Upper lobe of left lung (tissue), 6 donors: ENCODE measurements at regions not wholly inside any gene's neighbourhood (a gene's known extent, or its start where the extent isn't known, plus 50 kb on each side); places are given as distances from the start of the nearest gene placed in this dataset.
A peak's percentile ranks its signal among the peaks of the same experiment; 100 is the strongest.

Source experiments
- ATAC-seq, 2 donors: fragments of 200-7000 bp; cut with Tn5 transposase; one replicate each; pipeline ENCODE4 v1.9.1; 2022; ENCODE audit warnings: mild to moderate bottlenecking in 2 of 2, moderate library complexity in 2 of 2; ENCODE audit not compliant: low FRiP score in 2 of 2
- DNase-seq, 2 donors: peaks; one replicate each; pipeline ENCODE4 v3.0.0-alpha.2; 2019 to 2020
- H3K27ac ChIP-seq, 4 donors: fragments of 200-600 bp; sonication (generic); one replicate each; pipeline ENCODE4 v1.5.1; 2016 to 2019
- H3K27me3 ChIP-seq, 4 donors: fragments of 200-600 bp; sonication (generic); one replicate each; pipeline ENCODE4 v1.5.1; 2017 to 2019
- H3K36me3 ChIP-seq, 4 donors: fragments of 200-600 bp; sonication (generic); one replicate each; pipeline ENCODE4 v1.5.1; 2016 to 2019
- H3K4me1 ChIP-seq, 4 donors: fragments of 200-600 bp; sonication (generic); one replicate each; pipeline ENCODE4 v1.5.1; 2018 to 2019
- H3K4me3 ChIP-seq, 4 donors: fragments of 200-600 bp; sonication (generic); one replicate each; pipeline ENCODE4 v1.5.1; 2017 to 2019; ENCODE audit warnings: mild to moderate bottlenecking in 2 of 4, moderate library complexity in 1 of 4
- H3K9me3 ChIP-seq, 4 donors: fragments of 200-600 bp; sonication (generic); one replicate each; pipeline ENCODE4 v1.5.1; 2018 to 2019
- CTCF ChIP-seq, 6 experiments: fragments of 450-650 bp in 4 of 6; fragments of 200-600 bp in 2 of 6; sonication (generic) in 2 of 6; IDR thresholded peaks; one replicate each; pipeline ENCODE4 v1.5.1; 2016 to 2019; ENCODE audit warnings: antibody characterized with exemption in 6 of 6
- EP300 ChIP-seq, 4 donors: sonication (generic); formaldehyde crosslinking; IDR thresholded peaks; one replicate each; pipeline ENCODE4 v1.5.1; 2017; ENCODE audit warnings: antibody characterized with exemption in 4 of 4, control low read depth in 2 of 4
- POLR2A ChIP-seq, 4 donors: fragments of 450-650 bp; IDR thresholded peaks; one replicate each; pipeline ENCODE4 v1.5.1; 2016 to 2017; ENCODE audit warnings: antibody characterized with exemption in 4 of 4, mild to moderate bottlenecking in 2 of 4
- POLR2AphosphoS5 ChIP-seq, 2 donors: sonication (generic); formaldehyde crosslinking; IDR thresholded peaks; one replicate each; pipeline ENCODE4 v1.5.1; 2017; ENCODE audit warnings: antibody characterized with exemption in 2 of 2
- WGBS, 2 donors: methylation state at CpG; one replicate each; pipeline ENCODE4 v1.1.5; 2017 to 2018; 5-methylcytosine and 5-hydroxymethylcytosine counted together
- donor health status: DM: no; HTN: no; CAD: no; lungs with moderate emphysema.
- donor health status: DM: no; HTN: yes; CAD: no; lungs with severe emphysema.

- Histone ChIP-seq H3K4me1 (peaks cover 0 to 3% (median 0%) of the 10 kb centered on the region in 4 donors), H3K4me3 (no peak overlapping the region), H3K36me3 (no peaks in the 10 kb centered on the region), H3K27me3 (no peaks in the 10 kb centered on the region), H3K27ac (peak overlapping the region in 1 of 4 donors; percentile 61), H3K9me3 (peaks cover 0 to 15% (median 8%) of the 10 kb centered on the region in 4 donors)
- DNase-seq (peak in 1 of 2 donors; percentile 38), ATAC-seq (peak; percentile 25 to 77)
- TF ChIP-seq EP300 (IDR thresholded peaks at IDR 0.05) (no peak), CTCF (IDR thresholded peaks at IDR 0.05) (no peak), POLR2AphosphoS5 (IDR thresholded peaks at IDR 0.05) (no peak), POLR2A (IDR thresholded peaks at IDR 0.05) (no peak)
- whole genome bisulfite sequencing, 2 donors: 69% methylated on average over 4 of the region's 4 CpGs
These were observed 177.7 kb downstream of the URB2 start for GRCh38 chr1:229803626-229804217.

GRCh38 chr1:229808272-229808671 is 182.2 kb downstream of the URB2 start:
- TF ChIP-seq CTCF (IDR thresholded peaks at IDR 0.05) (no peak), POLR2AphosphoS5 (IDR thresholded peaks at IDR 0.05) (no peak), EP300 (IDR thresholded peaks at IDR 0.05) (no peak), POLR2A (IDR thresholded peaks at IDR 0.05) (no peak)
- H3K4me3 ChIP-seq: no peak overlapping the region
- WGBS, 2 donors: 73 to 75% methylated on average over 2 of the region's 2 CpGs
- no peak for ATAC-seq
- H3K9me3 ChIP-seq: peaks cover 9 to 31% (median 24%) of the 10 kb centered on the region in 4 donors
- H3K27ac ChIP-seq: peak overlapping the region in 1 of 4 donors; percentile 43
- H3K27me3 ChIP-seq: no peaks in the 10 kb centered on the region
- no peaks in the 10 kb centered on the region for H3K36me3 ChIP-seq
- peaks cover 0 to 3% (median 0%) of the 10 kb centered on the region in 4 donors for H3K4me1 ChIP-seq
- DNase-seq: no peak

- no peak for DNase-seq
- H3K27me3 ChIP-seq: no peaks in the 10 kb centered on the region
- TF ChIP-seq POLR2A (IDR thresholded peaks at IDR 0.05): no peak
- H3K9me3 ChIP-seq: peaks cover 9 to 20% (median 16%) of the 10 kb centered on the region in 4 donors
- H3K4me1 ChIP-seq: no peaks in the 10 kb centered on the region
- ATAC-seq: no peak
- no peak overlapping the region for H3K27ac ChIP-seq
- no peak overlapping the region for H3K4me3 ChIP-seq
- 75 to 81% methylated on average over 1 of the region's 1 CpG for WGBS, 2 donors
- H3K36me3 ChIP-seq: no peaks in the 10 kb centered on the region
These were observed 184.1 kb downstream of the URB2 start for GRCh38 chr1:229810140-229810539.

GRCh38 chr1:229810961-229811360 is 184.9 kb downstream of the URB2 start:
- DNase-seq (no peak), ATAC-seq (no peak)
- H3K36me3 ChIP-seq: no peaks in the 10 kb centered on the region
- no peak overlapping the region for H3K27ac ChIP-seq
- peaks cover 9 to 18% (median 16%) of the 10 kb centered on the region in 4 donors for H3K9me3 ChIP-seq
- WGBS, 2 donors: 81 to 86% methylated on average over 2 of the region's 2 CpGs
- TF ChIP-seq CTCF (IDR thresholded peaks at IDR 0.05): no peak
- no peak for TF ChIP-seq EP300 (IDR thresholded peaks at IDR 0.05)
- no peak for TF ChIP-seq POLR2AphosphoS5 (IDR thresholded peaks at IDR 0.05)
- TF ChIP-seq POLR2A (IDR thresholded peaks at IDR 0.05): no peak
- no peaks in the 10 kb centered on the region for H3K27me3 ChIP-seq
- no peaks in the 10 kb centered on the region for H3K4me1 ChIP-seq
- no peak overlapping the region for H3K4me3 ChIP-seq

- Histone ChIP-seq H3K4me1 (peaks cover 0 to under 1% (median 0%) of the 10 kb centered on the region in 4 donors), H3K27me3 (no peaks in the 10 kb centered on the region), H3K4me3 (no peak overlapping the region), H3K9me3 (peaks cover 9 to 18% (median 16%) of the 10 kb centered on the region in 4 donors), H3K36me3 (no peaks in the 10 kb centered on the region), H3K27ac (no peak overlapping the region)
- ATAC-seq: no peak
- TF ChIP-seq EP300 (IDR thresholded peaks at IDR 0.05) (no peak), CTCF (IDR thresholded peaks at IDR 0.05) (no peak), POLR2AphosphoS5 (IDR thresholded peaks at IDR 0.05) (no peak), POLR2A (IDR thresholded peaks at IDR 0.05) (no peak)
- DNase-seq: no peak
- 47 to 67% methylated on average over 1 of the region's 1 CpG for WGBS, 2 donors
These were observed 186.1 kb downstream of the URB2 start for GRCh38 chr1:229812148-229812547.
